ENCODE measurements at regions not wholly inside any gene's neighbourhood (a gene's known extent, or its start where the extent isn't known, plus 50 kb on each side); places are given as distances from the start of the nearest gene placed in this dataset.

DNA sequence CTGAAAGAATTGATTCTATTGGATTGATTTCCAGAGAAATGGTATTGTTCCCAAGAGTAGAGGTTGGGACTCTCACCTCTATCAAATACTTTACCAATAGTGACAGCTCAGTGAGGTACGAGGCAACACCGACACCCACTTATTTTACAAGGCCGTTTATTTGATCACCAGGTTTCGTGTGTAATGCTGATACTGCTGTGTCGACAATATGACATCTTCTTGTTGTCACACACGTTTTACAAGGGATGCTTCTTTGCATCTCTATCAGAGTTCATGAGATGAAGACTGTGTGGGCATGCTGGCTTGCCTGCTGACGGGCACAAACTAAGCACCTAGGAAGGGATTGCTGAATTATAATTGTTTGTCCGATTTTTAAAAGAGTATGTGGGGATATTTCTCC, 217.8 kb upstream of the EGLN3 start:
- TF ChIP-seq, protein P1, sequence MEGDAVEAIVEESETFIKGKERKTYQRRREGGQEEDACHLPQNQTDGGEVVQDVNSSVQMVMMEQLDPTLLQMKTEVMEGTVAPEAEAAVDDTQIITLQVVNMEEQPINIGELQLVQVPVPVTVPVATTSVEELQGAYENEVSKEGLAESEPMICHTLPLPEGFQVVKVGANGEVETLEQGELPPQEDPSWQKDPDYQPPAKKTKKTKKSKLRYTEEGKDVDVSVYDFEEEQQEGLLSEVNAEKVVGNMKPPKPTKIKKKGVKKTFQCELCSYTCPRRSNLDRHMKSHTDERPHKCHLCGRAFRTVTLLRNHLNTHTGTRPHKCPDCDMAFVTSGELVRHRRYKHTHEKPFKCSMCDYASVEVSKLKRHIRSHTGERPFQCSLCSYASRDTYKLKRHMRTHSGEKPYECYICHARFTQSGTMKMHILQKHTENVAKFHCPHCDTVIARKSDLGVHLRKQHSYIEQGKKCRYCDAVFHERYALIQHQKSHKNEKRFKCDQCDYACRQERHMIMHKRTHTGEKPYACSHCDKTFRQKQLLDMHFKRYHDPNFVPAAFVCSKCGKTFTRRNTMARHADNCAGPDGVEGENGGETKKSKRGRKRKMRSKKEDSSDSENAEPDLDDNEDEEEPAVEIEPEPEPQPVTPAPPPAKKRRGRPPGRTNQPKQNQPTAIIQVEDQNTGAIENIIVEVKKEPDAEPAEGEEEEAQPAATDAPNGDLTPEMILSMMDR (IDR thresholded peaks at IDR 0.05): no peak
- TF ChIP-seq POLR2A (IDR thresholded peaks at IDR 0.05): no peak

Measured in right lobe of liver (tissue), 4 donors.